T-helper 2 cell treated with Interferon-gamma antibody and Interleukin-4, amounts not matched to agents 5 μg/mL and 100 μg/mL, for 36 hours (primary cell): ENCODE measurements at regions not wholly inside any gene's neighbourhood (a gene's known extent, or its start where the extent isn't known, plus 50 kb on each side); places are given as distances from the start of the nearest gene placed in this dataset.
"Not testable (repeated sequence)": the region's sequence is repeated elsewhere in the genome, so short reads cannot be mapped to it uniquely, and the experiment has no call there.

ENCODE experiments used
- DNase-seq: peaks from one replicate; pipeline ENCODE4 v3.0.0; 2021; ENCODE audit warnings: low spot score
- H3K27ac Mint-ChIP-seq: one replicate; pipeline ENCODE4 v1.8.0; 2021; ENCODE audit warnings: mild to moderate bottlenecking, mixed read lengths
- H3K27me3 Mint-ChIP-seq: one replicate; pipeline ENCODE4 v1.8.0; 2021; ENCODE audit warnings: low read depth, mixed read lengths
- H3K36me3 Mint-ChIP-seq: one replicate; pipeline ENCODE4 v1.8.0; 2021; ENCODE audit warnings: low read depth, mixed read lengths
- H3K4me1 Mint-ChIP-seq: one replicate; pipeline ENCODE4 v1.8.0; 2021; ENCODE audit warnings: low read depth, mixed read lengths
- H3K4me3 Mint-ChIP-seq: one replicate; pipeline ENCODE4 v1.8.0; 2022; ENCODE audit warnings: mild to moderate bottlenecking, moderate library complexity, mixed read lengths
- H3K9me3 Mint-ChIP-seq: one replicate; pipeline ENCODE4 v1.8.0; 2021; ENCODE audit warnings: mixed read lengths

GRCh38 chr20:30811885-30812671 is 445.4 kb upstream of the DEFB115 start:
- H3K27ac Mint-ChIP-seq: no peak overlapping the region
- DNase-seq: no peak
- no peaks in the 10 kb centered on the region for H3K4me1 Mint-ChIP-seq
- H3K27me3 Mint-ChIP-seq: peaks cover 4% of the 10 kb centered on the region
- no peak overlapping the region for H3K4me3 Mint-ChIP-seq
- H3K36me3 Mint-ChIP-seq: peaks cover 1% of the 10 kb centered on the region
- H3K9me3 Mint-ChIP-seq: peaks cover 16% of the 10 kb centered on the region

GRCh38 chr20:30812739-30813411 is 444.6 kb upstream of the DEFB115 start:
- H3K9me3 Mint-ChIP-seq: peaks cover 16% of the 10 kb centered on the region
- H3K27me3 Mint-ChIP-seq: peaks cover 4% of the 10 kb centered on the region
- no peaks in the 10 kb centered on the region for H3K4me1 Mint-ChIP-seq
- no peak overlapping the region for H3K4me3 Mint-ChIP-seq
- H3K36me3 Mint-ChIP-seq: peaks cover 1% of the 10 kb centered on the region
- DNase-seq: no peak
- no peak overlapping the region for H3K27ac Mint-ChIP-seq

GRCh38 chr20:30813412-30814311 is 443.8 kb upstream of the DEFB115 start:
- H3K27me3 Mint-ChIP-seq, DNase-seq, H3K4me1 Mint-ChIP-seq, H3K4me3 Mint-ChIP-seq, H3K27ac Mint-ChIP-seq, H3K36me3 Mint-ChIP-seq: not testable (repeated sequence)
- H3K9me3 Mint-ChIP-seq: peaks cover 16% of the 10 kb centered on the region

- H3K27me3 Mint-ChIP-seq, H3K4me3 Mint-ChIP-seq, H3K27ac Mint-ChIP-seq, H3K36me3 Mint-ChIP-seq, H3K4me1 Mint-ChIP-seq, DNase-seq: not testable (repeated sequence)
- peaks cover 16% of the 10 kb centered on the region for H3K9me3 Mint-ChIP-seq
Measured at GRCh38 chr20:30814312-30814639, 443.2 kb upstream of the DEFB115 start.

GRCh38 chr20:30815027-30815576 is 442.4 kb upstream of the DEFB115 start:
- DNase-seq, H3K4me3 Mint-ChIP-seq, H3K4me1 Mint-ChIP-seq, H3K36me3 Mint-ChIP-seq, H3K27me3 Mint-ChIP-seq, H3K27ac Mint-ChIP-seq: not testable (repeated sequence)
- H3K9me3 Mint-ChIP-seq: peaks cover 16% of the 10 kb centered on the region

DNA sequence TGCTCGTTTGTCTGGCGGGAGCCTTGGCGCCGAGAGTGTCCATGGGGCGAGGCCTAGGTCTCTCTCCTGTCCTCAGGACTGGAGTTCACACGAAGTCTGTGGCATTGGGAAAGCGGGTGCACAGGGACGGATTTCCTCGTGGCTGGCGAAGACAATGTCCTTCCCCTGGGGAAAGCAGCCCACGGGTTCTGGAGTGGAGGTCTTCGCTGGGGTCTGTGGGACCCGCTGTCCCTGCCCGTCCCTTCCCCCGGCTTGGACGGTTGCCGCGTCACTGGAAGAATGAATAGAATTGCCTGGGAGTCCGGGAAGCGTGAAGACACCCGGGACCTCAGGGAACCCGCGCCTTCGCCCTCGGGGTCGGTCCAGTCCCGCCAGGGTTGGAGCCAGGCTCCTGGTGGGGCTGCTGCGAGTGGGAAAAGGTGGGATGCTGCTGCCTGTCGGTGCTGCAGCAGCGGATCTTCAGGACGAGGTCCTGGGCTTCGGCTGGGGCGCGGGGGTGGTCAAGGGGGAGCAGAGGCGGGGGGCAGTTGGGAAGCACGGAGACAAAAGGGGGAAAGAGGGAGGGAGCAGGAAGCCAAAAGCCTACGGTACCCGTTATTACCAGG is 441.8 kb upstream of the DEFB115 start:
- H3K9me3 Mint-ChIP-seq: peaks cover 16% of the 10 kb centered on the region
- no peak for DNase-seq

GRCh38 chr20:30816182-30816645 is 441.2 kb upstream of the DEFB115 start:
- no peak overlapping the region for H3K4me3 Mint-ChIP-seq
- H3K4me1 Mint-ChIP-seq: no peaks in the 10 kb centered on the region
- H3K27ac Mint-ChIP-seq: no peak overlapping the region
- DNase-seq: no peak
- peaks cover 16% of the 10 kb centered on the region for H3K9me3 Mint-ChIP-seq
- H3K27me3 Mint-ChIP-seq: peaks cover 4% of the 10 kb centered on the region
- H3K36me3 Mint-ChIP-seq: peaks cover 1% of the 10 kb centered on the region

More for the DNA sequence above, 441.8 kb upstream of the DEFB115 start:
- no peak overlapping the region for H3K27ac Mint-ChIP-seq
- peaks cover 1% of the 10 kb centered on the region for H3K36me3 Mint-ChIP-seq
- H3K4me3 Mint-ChIP-seq: no peak overlapping the region
- H3K4me1 Mint-ChIP-seq: no peaks in the 10 kb centered on the region
- H3K27me3 Mint-ChIP-seq: peaks cover 4% of the 10 kb centered on the region

- DNase-seq, H3K27ac Mint-ChIP-seq, H3K4me1 Mint-ChIP-seq, H3K36me3 Mint-ChIP-seq, H3K4me3 Mint-ChIP-seq, H3K9me3 Mint-ChIP-seq, H3K27me3 Mint-ChIP-seq: not testable (repeated sequence)
Measured at GRCh38 chr20:30821615-30822014, 435.8 kb upstream of the DEFB115 start.

DNA sequence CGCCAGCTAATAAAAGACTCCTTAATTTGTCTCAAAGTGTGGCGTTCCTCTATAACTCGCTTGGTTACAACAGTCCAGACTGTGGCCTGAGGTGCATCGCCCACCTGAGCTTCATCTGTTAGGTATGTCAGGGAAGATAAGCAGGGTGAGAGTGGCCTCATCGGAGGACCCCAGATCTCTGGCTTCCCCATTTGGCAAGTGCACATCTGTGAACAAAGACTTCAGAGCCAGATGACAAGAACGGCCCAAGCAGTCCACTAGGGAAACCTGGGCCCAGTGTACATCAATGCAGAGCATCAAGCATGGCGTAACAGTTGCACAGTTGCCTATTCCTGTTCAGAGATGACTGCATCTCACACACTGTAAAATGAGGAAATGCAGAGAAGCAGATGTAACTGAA is 432.8 kb upstream of the DEFB115 start:
- H3K27me3 Mint-ChIP-seq, H3K36me3 Mint-ChIP-seq, H3K4me1 Mint-ChIP-seq, DNase-seq, H3K4me3 Mint-ChIP-seq, H3K27ac Mint-ChIP-seq: not testable (repeated sequence)
- peaks cover 24% of the 10 kb centered on the region for H3K9me3 Mint-ChIP-seq

DNA sequence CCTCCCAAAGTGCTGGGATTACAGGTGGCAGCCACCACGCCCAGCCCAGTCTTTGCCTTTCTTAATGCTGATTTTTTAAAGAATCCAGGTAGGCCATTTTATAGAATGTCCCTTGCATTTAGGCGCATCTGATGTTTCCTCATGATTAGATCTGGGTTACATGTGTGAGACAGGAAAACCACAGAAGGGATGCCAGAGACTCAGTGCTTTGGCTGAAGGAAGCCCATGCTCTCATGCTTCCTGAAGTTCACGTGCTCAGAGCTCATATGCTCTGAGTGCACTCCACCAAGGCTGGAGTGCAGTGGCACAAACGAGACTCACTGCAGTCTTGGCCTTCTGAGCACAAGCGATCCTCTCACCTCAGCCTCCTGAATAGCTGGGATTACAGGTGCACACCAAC is 411.5 kb upstream of the DEFB115 start:
- not testable (repeated sequence) for H3K4me3 Mint-ChIP-seq
- peaks cover 25% of the 10 kb centered on the region for H3K9me3 Mint-ChIP-seq

DNA sequence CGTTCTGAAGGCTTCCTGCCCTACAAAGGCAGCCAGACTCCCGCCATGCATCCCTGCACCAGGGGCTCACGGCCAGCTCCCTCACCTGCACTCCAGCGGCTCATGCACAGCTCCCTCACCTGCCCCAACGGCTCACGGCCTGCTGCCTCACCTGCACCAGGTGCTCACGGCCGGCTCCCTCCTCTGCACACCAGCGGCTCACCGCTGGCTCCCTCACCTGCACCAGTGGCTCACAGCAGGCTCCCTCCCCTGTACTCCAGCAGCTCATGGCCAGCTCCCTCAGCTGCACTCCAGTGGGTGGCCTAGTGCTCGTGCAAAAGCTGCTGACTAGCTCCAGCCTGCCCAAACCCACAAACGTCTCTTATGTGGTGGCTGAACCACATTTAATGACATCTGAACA is 389.2 kb upstream of the DEFB115 start:
- H3K4me1 Mint-ChIP-seq, H3K27ac Mint-ChIP-seq, H3K4me3 Mint-ChIP-seq, H3K27me3 Mint-ChIP-seq, H3K36me3 Mint-ChIP-seq, DNase-seq: not testable (repeated sequence)
- peaks cover 39% of the 10 kb centered on the region for H3K9me3 Mint-ChIP-seq

More for the DNA sequence above, 411.5 kb upstream of the DEFB115 start:
- H3K27me3 Mint-ChIP-seq, H3K36me3 Mint-ChIP-seq, H3K27ac Mint-ChIP-seq, DNase-seq, H3K4me1 Mint-ChIP-seq: not testable (repeated sequence)

- H3K4me1 Mint-ChIP-seq, DNase-seq, H3K27ac Mint-ChIP-seq, H3K4me3 Mint-ChIP-seq, H3K27me3 Mint-ChIP-seq, H3K36me3 Mint-ChIP-seq: not testable (repeated sequence)
- H3K9me3 Mint-ChIP-seq: peaks cover 43% of the 10 kb centered on the region
Measured at GRCh38 chr20:30871127-30871526, 386.3 kb upstream of the DEFB115 start.

DNA sequence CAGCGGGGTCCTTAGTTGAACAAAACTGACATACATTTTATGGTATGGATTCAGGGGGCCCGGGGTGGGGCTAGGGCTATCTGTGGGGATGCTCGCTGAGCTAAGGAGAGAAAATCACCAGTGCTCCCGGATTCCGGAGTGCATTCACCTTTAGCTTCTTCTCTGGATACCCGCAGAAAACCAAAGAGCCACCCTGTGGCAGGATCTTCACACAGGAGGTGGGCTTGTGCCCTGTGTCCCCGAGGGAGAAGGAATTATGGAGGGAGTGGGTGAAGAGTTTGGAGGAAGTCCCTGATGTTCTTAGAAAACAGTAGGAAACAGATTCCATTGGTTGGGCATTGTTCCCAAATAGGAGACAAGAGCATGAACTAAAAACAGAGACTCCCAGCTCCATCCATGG is 385.2 kb upstream of the DEFB115 start:
- H3K27ac Mint-ChIP-seq, H3K4me1 Mint-ChIP-seq, H3K27me3 Mint-ChIP-seq, H3K36me3 Mint-ChIP-seq, H3K4me3 Mint-ChIP-seq, DNase-seq: not testable (repeated sequence)
- peaks cover 52% of the 10 kb centered on the region for H3K9me3 Mint-ChIP-seq
